H1 (cell line): ENCODE measurements at regions not wholly inside any gene's neighbourhood (a gene's known extent, or its start where the extent isn't known, plus 50 kb on each side); places are given as distances from the start of the nearest gene placed in this dataset.

Experiments used
- CTCF ChIA-PET: fragments of 300-600 bp; sonication (Branson Sonifier 250); formaldehyde crosslinking; loops from one replicate; lab custom pipeline; 2021; ENCODE audit not compliant: partially characterized antibody; lab: Charles Lee
- POLR2A ChIA-PET: fragments of 300-600 bp; sonication (Branson Sonifier 250); formaldehyde crosslinking; loops from one replicate; lab custom pipeline; 2021; ENCODE audit warnings: inconsistent platforms; ENCODE audit not compliant: partially characterized antibody; lab: Charles Lee
- DNase-seq, 2 experiments: peaks; one replicate each; pipeline versions ENCODE4 v3.0.0 to v3.0.0-alpha.2; 2010 to 2022; ENCODE audit warnings: low spot score in 2 of 2, low read depth in 1 of 2, mixed read lengths in 1 of 2
- FAIRE-seq: peaks from 2 replicates; lab custom pipeline; 2011; peaks lifted over from hg19 to GRCh38; lab: Jason Lieb, UNC
- H2AFZ ChIP-seq: 2 replicates; pipeline ENCODE4 v1.8.1; 2012; ENCODE audit warnings: low read length, inconsistent platforms
- H2AK5ac ChIP-seq: 2 replicates; pipeline ENCODE4 v1.6.1; 2013; ENCODE audit warnings: low read depth, low read length
- H2BK120ac ChIP-seq: replicated peaks from 2 replicates; pipeline ENCODE3; 2013; ENCODE audit warnings: low read depth, low read length, inconsistent platforms
- H2BK12ac ChIP-seq: 2 replicates; pipeline ENCODE4 v1.6.1; 2013; ENCODE audit warnings: low read depth, low read length
- H2BK15ac ChIP-seq: 2 replicates; pipeline ENCODE4 v1.6.1; 2013; ENCODE audit warnings: low read length
- H2BK20ac ChIP-seq: 2 replicates; pipeline ENCODE4 v1.6.1; 2013; ENCODE audit warnings: low read length
- H2BK5ac ChIP-seq: 2 replicates; pipeline ENCODE4 v1.6.1; 2013; ENCODE audit warnings: low read depth, low read length
- H3K14ac ChIP-seq: 2 replicates; pipeline ENCODE4 v1.6.1; 2013; ENCODE audit warnings: inconsistent platforms; ENCODE audit not compliant: insufficient read length
- H3K18ac ChIP-seq: 2 replicates; pipeline ENCODE4 v1.6.1; 2013; ENCODE audit warnings: low read length; ENCODE audit errors: extremely low read depth
- H3K23ac ChIP-seq: 2 replicates; pipeline ENCODE4 v1.6.1; 2013; ENCODE audit warnings: inconsistent platforms; ENCODE audit not compliant: insufficient read length
- H3K23me2 ChIP-seq: 2 replicates; pipeline ENCODE4 v1.6.1; 2013; ENCODE audit warnings: low read depth, low read length
- H3K27ac ChIP-seq: 2 replicates; pipeline ENCODE4 v1.6.1; 2011; ENCODE audit warnings: low read depth, low read length, inconsistent platforms
- H3K27me3 ChIP-seq, 4 experiments: replicated peaks in 1 of 4; 1 replicate in 1 of 4; 2 replicates in 3 of 4; pipeline versions ENCODE4 v1.6.1 to v1.8.1; 2011 to 2013; ENCODE audit warnings: low read length in 3 of 4, mild to moderate bottlenecking in 3 of 4, inconsistent platforms in 2 of 4, mixed read lengths in 2 of 4, moderate library complexity in 1 of 4; ENCODE audit not compliant: control insufficient read depth in 3 of 4, insufficient read depth in 3 of 4; ENCODE audit errors: extremely low read depth in 1 of 4
- H3K36me3 ChIP-seq, 4 experiments: 2 replicates each; pipeline versions ENCODE4 v1.6.1 to v1.8.1; 2011 to 2013; ENCODE audit warnings: mild to moderate bottlenecking in 4 of 4, low read length in 3 of 4, moderate library complexity in 2 of 4, control low read depth in 1 of 4, inconsistent platforms in 1 of 4; ENCODE audit not compliant: insufficient read depth in 4 of 4, control insufficient read depth in 2 of 4
- H3K4ac ChIP-seq: replicated peaks from 2 replicates; pipeline ENCODE3; 2013; ENCODE audit warnings: low read length, low read depth, mixed read lengths, inconsistent platforms; ENCODE audit not compliant: insufficient read length
- H3K4me1 ChIP-seq, 4 experiments: replicated peaks in 1 of 4; 1 replicate in 1 of 4; 2 replicates in 3 of 4; pipeline versions ENCODE4 v1.6.1 to v1.8.1; 2011 to 2013; ENCODE audit warnings: low read length in 3 of 4, inconsistent platforms in 2 of 4, mixed read lengths in 1 of 4; ENCODE audit not compliant: insufficient read depth in 4 of 4, control insufficient read depth in 3 of 4
- H3K4me2 ChIP-seq, 2 experiments: 2 replicates each; pipeline versions ENCODE4 v1.6.1 to v1.8.1; 2011 to 2013; ENCODE audit warnings: low read depth in 2 of 2, low read length in 2 of 2, control low read depth in 1 of 2, inconsistent platforms in 1 of 2, mild to moderate bottlenecking in 1 of 2; ENCODE audit not compliant: insufficient read depth in 1 of 2
- H3K4me3 ChIP-seq, 4 experiments: fragments of 200-600, 300-600 bp in 1 of 4; sonication (generic), shearing (Covaris generic), sonication (Bioruptor Twin) in 1 of 4; 2 replicates each; pipeline versions ENCODE4 v1.5.1 to v1.8.1; 2011 to 2016; ENCODE audit warnings: low read length in 4 of 4, low read depth in 3 of 4, control low read depth in 2 of 4, inconsistent platforms in 2 of 4, mild to moderate bottlenecking in 2 of 4, mixed read lengths in 1 of 4, moderate library complexity in 1 of 4; ENCODE audit not compliant: insufficient read depth in 2 of 4; ENCODE audit errors: extremely low read depth in 1 of 4
- H3K56ac ChIP-seq: replicated peaks from 2 replicates; pipeline ENCODE3; 2013; ENCODE audit warnings: low read depth, mild to moderate bottlenecking, mixed read lengths, low read length, inconsistent platforms; ENCODE audit not compliant: insufficient read length
- H3K79me1 ChIP-seq: 2 replicates; pipeline ENCODE4 v1.6.1; 2013; ENCODE audit warnings: low read depth, low read length, control low read depth
- H3K79me2 ChIP-seq, 2 experiments: 2 replicates each; pipeline versions ENCODE4 v1.6.1 to v1.8.1; 2012 to 2013; ENCODE audit warnings: low read length in 2 of 2, mild to moderate bottlenecking in 2 of 2, inconsistent platforms in 1 of 2; ENCODE audit not compliant: insufficient read depth in 2 of 2, control insufficient read depth in 1 of 2
- H3K9ac ChIP-seq, 4 experiments: replicated peaks in 1 of 4; 1 replicate in 1 of 4; 2 replicates in 3 of 4; pipeline versions ENCODE4 v1.6.1 to v1.8.1; 2011 to 2013; ENCODE audit warnings: low read depth in 3 of 4, low read length in 3 of 4, control low read depth in 2 of 4, mild to moderate bottlenecking in 2 of 4, moderate library complexity in 2 of 4, inconsistent platforms in 1 of 4; ENCODE audit errors: extremely low read depth in 1 of 4
- H3K9me3 ChIP-seq, 2 experiments: 2 replicates each; pipeline versions ENCODE4 v1.6.1 to v1.8.1; 2012 to 2013; ENCODE audit warnings: mild to moderate bottlenecking in 2 of 2, moderate library complexity in 2 of 2, control low read depth in 1 of 2, inconsistent platforms in 1 of 2, low read depth in 1 of 2, low read length in 1 of 2, mixed read lengths in 1 of 2; ENCODE audit not compliant: insufficient read depth in 2 of 2
- H4K20me1 ChIP-seq, 2 experiments: replicated peaks in 1 of 2; 2 replicates each; pipeline versions ENCODE3 to v1.8.1; 2011 to 2013; ENCODE audit warnings: inconsistent platforms in 2 of 2, low read length in 2 of 2, mild to moderate bottlenecking in 1 of 2; ENCODE audit not compliant: insufficient read depth in 2 of 2, control insufficient read depth in 1 of 2
- H4K5ac ChIP-seq: 2 replicates; pipeline ENCODE4 v1.6.1; 2013; ENCODE audit warnings: low read length, low read depth, mixed read lengths, inconsistent platforms; ENCODE audit not compliant: insufficient read length
- H4K8ac ChIP-seq: 2 replicates; pipeline ENCODE4 v1.8.0; 2013; ENCODE audit warnings: mild to moderate bottlenecking, moderate library complexity, low read length, inconsistent platforms; ENCODE audit not compliant: insufficient read depth; ENCODE audit errors: extremely low read depth
- H4K91ac ChIP-seq: replicated peaks from 2 replicates; pipeline ENCODE3; 2013; ENCODE audit warnings: low read length, mixed read lengths, inconsistent platforms; ENCODE audit not compliant: insufficient read length
- CEBPB ChIP-seq: IDR thresholded peaks from 2 replicates; pipeline ENCODE4 v1.6.1; 2012; ENCODE audit warnings: low read depth, low read length
- CHD2 ChIP-seq: IDR thresholded peaks from 2 replicates; pipeline ENCODE4 v1.6.1; 2012; ENCODE audit warnings: low read length, improper control_type of control experiment
- CREB1 ChIP-seq: IDR thresholded peaks from 2 replicates; pipeline ENCODE4 v1.6.1; 2012; ENCODE audit warnings: inconsistent platforms
- CTBP2 ChIP-seq: IDR thresholded peaks from 2 replicates; pipeline ENCODE4 v1.7.0; 2011; ENCODE audit warnings: borderline replicate concordance, mild to moderate bottlenecking, moderate library complexity, mixed read lengths, low read length; ENCODE audit not compliant: insufficient read depth, insufficient read length
- EZH2 ChIP-seq: fragments of 200-600 bp; sonication (generic); IDR thresholded peaks from 2 replicates; pipeline ENCODE4 v1.7.1; 2012; ENCODE audit warnings: low read depth, mild to moderate bottlenecking, moderate library complexity, low read length, inconsistent platforms; ENCODE audit not compliant: severe bottlenecking
- JUND ChIP-seq: IDR thresholded peaks from 2 replicates; pipeline ENCODE4 v1.6.1; 2011; ENCODE audit warnings: mild to moderate bottlenecking, improper control_type of control experiment, low read length
- NANOG ChIP-seq: IDR thresholded peaks from 2 replicates; pipeline ENCODE4 v1.6.1; 2011; ENCODE audit warnings: low read length, low read depth, mild to moderate bottlenecking, inconsistent platforms; ENCODE audit not compliant: insufficient read depth, poor library complexity, severe bottlenecking
- POLR2AphosphoS5 ChIP-seq: IDR thresholded peaks from 2 replicates; pipeline ENCODE4 v1.6.1; 2011; ENCODE audit warnings: low read depth, low read length
- RFX5 ChIP-seq: IDR thresholded peaks from 2 replicates; pipeline ENCODE4 v1.6.1; 2011; ENCODE audit warnings: low read depth, low read length, improper control_type of control experiment, borderline replicate concordance
- RXRA ChIP-seq: IDR thresholded peaks from 2 replicates; pipeline ENCODE4 v1.6.1; 2011; ENCODE audit warnings: low read depth, mild to moderate bottlenecking, low read length, moderate library complexity; ENCODE audit not compliant: insufficient read depth
- SIRT6 ChIP-seq: IDR thresholded peaks from one replicate; pipeline ENCODE4 v1.7.1; 2012; ENCODE audit warnings: low read length, inconsistent platforms
- TCF12 ChIP-seq: IDR thresholded peaks from 2 replicates; pipeline ENCODE4 v1.6.1; 2011; ENCODE audit warnings: low read depth, mild to moderate bottlenecking, low read length
- TEAD4 ChIP-seq: IDR thresholded peaks from 2 replicates; pipeline ENCODE4 v1.6.1; 2012; ENCODE audit warnings: low read depth, low read length, inconsistent platforms, mixed read lengths
- WGBS, 2 experiments: shearing (Covaris generic) in 1 of 2; methylation state at CpG; one replicate each; pipeline versions ENCODE4 v1.1.6 to v1.1.7; 2013 to 2015; ENCODE audit warnings: low lambda C conversion rate in 2 of 2, mixed read lengths in 2 of 2, inconsistent platforms in 1 of 2, low coverage in 1 of 2, missing lambda C conversion rate in 1 of 2; ENCODE audit not compliant: insufficient replicate concordance in 2 of 2, insufficient coverage in 1 of 2, insufficient read length in 1 of 2; ENCODE audit errors: extremely low coverage in 1 of 2, missing lambda C conversion rate in 1 of 2; 5-methylcytosine and 5-hydroxymethylcytosine counted together
- TF ChIP-seq, protein P1 (sequence below): IDR thresholded peaks from 2 replicates; pipeline ENCODE4 v1.6.1; 2012; ENCODE audit warnings: inconsistent platforms

DNA sequence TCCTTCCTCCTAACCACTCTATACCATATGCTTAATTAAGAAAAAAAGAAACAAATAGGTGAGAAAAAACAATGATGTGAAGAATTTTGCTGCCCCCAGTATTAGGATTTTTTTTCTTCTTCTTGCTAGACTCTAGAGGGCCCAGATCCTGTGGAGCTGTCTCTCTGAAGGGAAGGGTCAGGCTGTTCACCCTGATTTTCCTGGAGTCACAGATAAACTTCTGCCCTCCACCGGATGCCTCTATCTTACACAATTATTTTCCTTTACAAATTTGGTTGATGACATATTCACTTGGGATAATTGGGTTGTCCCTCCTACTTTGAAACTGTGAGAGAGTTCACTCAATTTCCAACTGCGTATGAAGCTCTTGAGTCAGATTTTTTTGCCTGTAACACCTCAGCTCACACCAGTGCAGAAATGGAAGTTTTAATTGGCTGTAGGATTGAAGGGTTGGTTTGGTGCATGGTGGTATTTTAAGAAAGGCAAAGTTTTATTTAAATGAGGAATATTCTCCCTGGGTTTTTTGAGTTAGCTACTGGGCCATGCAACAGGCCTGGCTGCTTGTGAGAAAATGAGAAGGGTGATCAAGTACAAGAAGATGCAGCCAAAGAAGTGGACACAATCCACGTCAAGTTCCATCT is 73.7 kb upstream of the ESR1 start:
- no peaks in the 10 kb centered on the region for H3K79me1 ChIP-seq
- DNase-seq (no peak), FAIRE-seq (no peak)
- H2BK12ac ChIP-seq, result no peak overlapping the region
- no peak overlapping the region for H3K4me2 ChIP-seq
- H3K18ac ChIP-seq, result no peak overlapping the region
- H3K56ac ChIP-seq, result no peak overlapping the region
- no peak overlapping the region for H2AFZ ChIP-seq
- H4K20me1 ChIP-seq, result no peaks in the 10 kb centered on the region
- ChIA-PET CTCF (interaction anchor here (0.6 to 1.6 kb wide), 4 partner anchors 28 to 69 kb away, joined by 3 read pairs; no protein-coding TSS in a partner anchor), POLR2A (no interaction called here)
- no peak overlapping the region for H2BK15ac ChIP-seq
- no peak overlapping the region for H3K4me3 ChIP-seq
- H3K14ac ChIP-seq, result no peak overlapping the region
- no peak overlapping the region for H4K5ac ChIP-seq
- no peak overlapping the region for H4K91ac ChIP-seq
- H3K36me3 ChIP-seq, result no peaks in the 10 kb centered on the region
- H2BK5ac ChIP-seq, result no peak overlapping the region
- no peak overlapping the region for H3K27ac ChIP-seq
- no peak overlapping the region for H3K4ac ChIP-seq
- no peak for TF ChIP-seq RXRA
- TF ChIP-seq, protein P1, sequence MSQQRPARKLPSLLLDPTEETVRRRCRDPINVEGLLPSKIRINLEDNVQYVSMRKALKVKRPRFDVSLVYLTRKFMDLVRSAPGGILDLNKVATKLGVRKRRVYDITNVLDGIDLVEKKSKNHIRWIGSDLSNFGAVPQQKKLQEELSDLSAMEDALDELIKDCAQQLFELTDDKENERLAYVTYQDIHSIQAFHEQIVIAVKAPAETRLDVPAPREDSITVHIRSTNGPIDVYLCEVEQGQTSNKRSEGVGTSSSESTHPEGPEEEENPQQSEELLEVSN, result no peak
- no peak for TF ChIP-seq JUND
- no peak for TF ChIP-seq SIRT6
- TF ChIP-seq TCF12, result no peak
- TF ChIP-seq EZH2, result no peak
- no peak for TF ChIP-seq CTBP2
- no peak for TF ChIP-seq CHD2
- no peak for TF ChIP-seq POLR2AphosphoS5
- no peak for TF ChIP-seq NANOG
- no peak for TF ChIP-seq RFX5
- TF ChIP-seq CREB1, result no peak
- no peak for TF ChIP-seq TEAD4
- no peak for TF ChIP-seq CEBPB
- H3K9me3 ChIP-seq, result no peaks in the 10 kb centered on the region
- no peak overlapping the region for H4K8ac ChIP-seq
- H3K23ac ChIP-seq, result no peak overlapping the region
- no peaks in the 10 kb centered on the region; the same call in 1 of the 2 replicates for H3K23me2 ChIP-seq
- H2BK120ac ChIP-seq, result no peak overlapping the region
- no peaks in the 10 kb centered on the region for H3K79me2 ChIP-seq
- no peaks in the 10 kb centered on the region for H3K4me1 ChIP-seq
- no peak overlapping the region for H2BK20ac ChIP-seq
- H3K9ac ChIP-seq, result no peak overlapping the region
- H3K27me3 ChIP-seq, result no peaks in the 10 kb centered on the region
- H2AK5ac ChIP-seq, result no peak overlapping the region
- 92% methylated on average over 3 of the region's 3 CpGs; no CpG with 5 or more reads in 1 of the 2 experiments for WGBS, 2 experiments
